Immature natural killer cell (primary cell): ENCODE measurements at regions not wholly inside any gene's neighbourhood (a gene's known extent, or its start where the extent isn't known, plus 50 kb on each side); places are given as distances from the start of the nearest gene placed in this dataset.
A peak's percentile ranks its signal among the peaks of the same experiment; 100 is the strongest.

Source experiments
- DNase-seq, 3 donors: peaks; one replicate each; pipeline ENCODE4 v3.0.0; 2022; ENCODE audit warnings: mixed read lengths in 1 of 3
- H3K27ac Mint-ChIP-seq, 6 donors: one replicate each; pipeline ENCODE4 v1.8.0; 2020; ENCODE audit warnings: mixed read lengths in 6 of 6, mild to moderate bottlenecking in 5 of 6, inconsistent platforms in 4 of 6, moderate library complexity in 3 of 6
- H3K27me3 Mint-ChIP-seq, 3 donors: one replicate each; pipeline ENCODE4 v1.8.0; 2020 to 2021; ENCODE audit warnings: low read depth in 3 of 3, mild to moderate bottlenecking in 3 of 3, mixed read lengths in 3 of 3, moderate library complexity in 3 of 3, inconsistent platforms in 1 of 3
- H3K36me3 Mint-ChIP-seq, 3 donors: one replicate each; pipeline ENCODE4 v1.8.0; 2020; ENCODE audit warnings: mixed read lengths in 3 of 3, inconsistent platforms in 2 of 3, mild to moderate bottlenecking in 2 of 3
- H3K4me1 Mint-ChIP-seq, 2 donors: one replicate each; pipeline ENCODE4 v1.8.0; 2020; ENCODE audit warnings: inconsistent platforms in 2 of 2, mild to moderate bottlenecking in 2 of 2, mixed read lengths in 2 of 2, moderate library complexity in 1 of 2
- H3K4me3 Mint-ChIP-seq, 5 donors: one replicate each; pipeline ENCODE4 v1.8.0; 2020; ENCODE audit warnings: mild to moderate bottlenecking in 5 of 5, mixed read lengths in 5 of 5, inconsistent platforms in 3 of 5, moderate library complexity in 3 of 5
- H3K9me3 Mint-ChIP-seq, 6 donors: one replicate each; pipeline ENCODE4 v1.8.0; 2020; ENCODE audit warnings: mild to moderate bottlenecking in 6 of 6, mixed read lengths in 6 of 6, inconsistent platforms in 4 of 6, moderate library complexity in 3 of 6

DNA sequence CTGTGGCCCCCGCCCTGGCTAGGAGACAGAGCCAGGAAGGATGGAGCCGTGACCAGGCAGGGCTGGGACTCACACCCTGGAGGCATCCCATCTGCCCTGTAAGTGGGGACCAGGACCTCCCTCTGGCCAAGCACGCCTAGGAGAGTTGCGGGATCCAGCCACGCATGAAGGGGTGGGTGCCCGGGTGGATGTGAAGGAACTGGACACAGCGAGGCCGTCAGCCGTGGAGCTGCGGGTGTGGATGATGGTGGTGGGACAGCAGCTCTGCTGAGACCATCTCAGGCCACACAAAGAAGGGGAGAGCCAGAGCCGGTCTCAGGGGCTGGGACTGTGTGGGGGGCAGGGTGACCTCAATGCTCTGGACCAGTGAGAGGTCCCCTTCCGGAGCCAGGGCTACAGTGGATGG is 746.4 kb downstream of the BRD1 start:
- H3K27ac Mint-ChIP-seq, result no peak overlapping the region
- peaks cover 0 to 3% (median 2%) of the 10 kb centered on the region in 3 donors for H3K27me3 Mint-ChIP-seq
- no peaks in the 10 kb centered on the region for H3K4me1 Mint-ChIP-seq
- no peaks in the 10 kb centered on the region for H3K9me3 Mint-ChIP-seq
- no peak for DNase-seq
- no peak overlapping the region for H3K4me3 Mint-ChIP-seq
- no peaks in the 10 kb centered on the region for H3K36me3 Mint-ChIP-seq

DNA sequence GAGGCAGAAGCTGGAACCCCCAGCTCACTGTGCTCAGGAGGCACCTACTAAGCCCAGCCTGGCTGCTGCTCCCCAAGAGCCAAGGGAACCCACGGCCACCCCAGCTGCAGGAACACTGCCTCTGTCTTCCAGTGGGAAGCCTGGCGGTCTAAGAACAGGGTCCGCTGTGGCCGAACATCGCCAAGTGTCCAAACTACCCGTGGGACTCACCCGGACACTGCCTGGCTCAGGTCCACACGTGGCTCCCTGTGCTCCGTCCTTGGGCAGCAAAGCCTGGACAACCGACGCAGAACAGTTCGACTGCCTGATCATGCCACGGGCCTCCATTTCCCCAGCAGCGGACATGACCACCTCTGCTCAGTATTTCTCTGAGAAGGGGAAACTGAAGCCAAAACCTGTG is 747.0 kb downstream of the BRD1 start:
- no peak overlapping the region for H3K27ac Mint-ChIP-seq
- no peak overlapping the region for H3K4me3 Mint-ChIP-seq
- H3K9me3 Mint-ChIP-seq, result no peaks in the 10 kb centered on the region
- peaks cover 0 to 3% (median 2%) of the 10 kb centered on the region in 3 donors for H3K27me3 Mint-ChIP-seq
- DNase-seq, result no peak
- no peaks in the 10 kb centered on the region for H3K4me1 Mint-ChIP-seq
- H3K36me3 Mint-ChIP-seq, result no peaks in the 10 kb centered on the region

DNA sequence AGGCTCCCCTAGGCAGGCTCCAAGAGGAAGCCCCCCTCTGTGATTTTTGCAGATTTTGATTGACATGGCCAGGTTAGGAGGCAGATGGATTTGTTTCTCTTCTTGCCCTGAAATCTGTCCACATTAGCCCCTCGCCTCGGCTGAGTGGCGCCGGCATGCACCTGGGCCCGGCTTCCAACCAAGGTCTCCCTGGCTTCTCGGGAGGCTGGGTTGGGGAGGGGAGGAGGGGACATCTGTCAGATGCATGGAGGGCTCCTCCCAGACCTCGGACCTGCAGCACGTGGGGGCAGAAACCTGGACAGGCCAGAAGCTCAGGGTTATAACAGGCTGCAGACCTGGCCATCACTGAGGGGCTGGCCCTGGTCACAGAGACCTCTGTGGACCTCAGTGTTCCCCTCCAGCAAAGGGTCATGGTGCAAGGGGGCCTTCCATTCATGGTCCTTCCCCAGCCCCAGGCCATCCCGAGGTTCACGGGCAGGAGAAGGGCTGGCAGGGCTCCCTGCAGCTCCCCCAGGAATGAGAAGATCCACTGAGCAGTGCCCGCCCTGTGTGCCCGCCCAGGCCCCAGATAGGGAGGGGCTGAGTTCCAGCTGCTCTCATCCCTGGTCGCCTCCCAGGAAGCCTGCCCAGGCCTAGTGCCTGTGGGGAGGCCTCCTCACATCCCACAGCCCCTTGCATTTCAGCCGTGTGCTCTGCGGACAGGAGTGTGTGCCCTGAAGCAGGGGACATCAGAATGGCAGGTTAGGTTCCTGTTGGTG is 747.8 kb downstream of the BRD1 start:
- Mint-ChIP-seq H3K4me3 (no peak overlapping the region), H3K9me3 (no peaks in the 10 kb centered on the region), H3K27me3 (peaks cover 0 to 3% (median 2%) of the 10 kb centered on the region in 3 donors), H3K36me3 (no peaks in the 10 kb centered on the region), H3K4me1 (no peaks in the 10 kb centered on the region), H3K27ac (peak overlapping the region in 1 of 6 donors; percentile 40)
- DNase-seq, result no peak

DNA sequence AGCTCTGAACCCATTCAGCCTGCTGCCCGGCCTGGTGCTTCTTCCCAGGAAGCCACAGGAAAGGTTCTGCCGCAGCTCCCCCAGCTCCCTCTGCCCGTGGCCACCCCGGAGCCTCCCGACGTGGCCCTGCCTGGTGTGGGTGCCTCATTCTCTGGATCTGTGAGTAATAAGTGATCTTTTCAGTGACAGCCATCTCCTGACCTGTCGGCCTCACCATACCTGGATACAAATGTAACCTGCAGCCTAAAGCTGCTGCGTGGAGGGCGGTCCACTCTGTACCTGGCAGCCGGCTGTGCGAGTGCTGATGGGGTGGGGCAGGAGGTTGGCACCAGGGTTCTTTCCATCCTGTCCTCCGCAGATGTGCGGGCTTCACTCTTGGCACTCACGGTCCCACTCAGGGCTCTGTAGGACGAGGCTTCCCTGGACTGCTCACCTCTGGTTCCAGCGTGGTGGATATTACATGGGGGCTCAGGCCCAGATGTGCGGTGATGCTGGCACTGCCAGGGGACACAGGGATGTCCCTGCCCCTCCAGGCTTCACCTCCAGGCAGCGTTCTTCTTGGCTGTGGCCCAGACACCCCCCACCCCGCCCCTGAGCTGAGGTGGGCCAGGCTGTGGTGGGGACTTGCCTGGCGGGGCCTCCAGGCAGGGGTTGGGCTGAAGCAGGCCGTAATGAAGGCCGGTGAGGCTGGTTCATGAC is 748.5 kb downstream of the BRD1 start:
- H3K27me3 Mint-ChIP-seq, result peaks cover 0 to 3% (median 2%) of the 10 kb centered on the region in 3 donors

DNA sequence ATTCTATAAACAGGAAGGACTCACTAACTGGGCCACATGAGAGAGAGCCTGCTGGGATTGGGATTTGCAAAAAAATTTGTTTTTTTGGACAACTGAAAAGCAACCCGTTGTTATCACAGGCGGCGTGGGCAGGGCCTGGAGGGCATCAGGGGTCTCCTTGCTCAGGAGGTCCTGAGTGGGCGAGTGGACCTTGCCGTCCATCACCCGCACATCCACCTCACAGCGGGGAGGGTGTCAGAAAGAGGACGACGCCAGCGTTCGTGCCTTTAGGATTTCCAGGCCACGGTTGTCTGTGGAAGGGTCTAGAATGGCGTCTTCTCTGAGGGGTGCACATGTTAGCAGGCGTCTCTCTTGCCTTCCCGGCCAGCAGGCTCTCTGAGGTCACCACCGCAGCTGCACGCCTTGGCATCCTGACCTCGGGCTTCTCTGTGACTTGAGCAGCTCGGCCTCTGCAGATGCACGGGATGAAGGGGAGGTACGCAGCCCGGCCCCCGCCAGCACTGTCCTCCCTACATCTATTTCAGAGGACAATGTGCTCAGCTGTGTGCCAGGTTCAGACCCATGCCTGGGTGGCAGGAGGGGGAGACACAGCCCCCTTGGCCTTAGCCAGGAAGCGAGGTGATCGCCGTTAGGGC is 749.5 kb downstream of the BRD1 start:
- H3K9me3 Mint-ChIP-seq, result no peaks in the 10 kb centered on the region
- no peak overlapping the region for H3K4me3 Mint-ChIP-seq
- DNase-seq, result no peak
- H3K4me1 Mint-ChIP-seq, result no peaks in the 10 kb centered on the region
- H3K27me3 Mint-ChIP-seq, result peaks cover 0 to 3% (median 0%) of the 10 kb centered on the region in 3 donors
- no peak overlapping the region for H3K27ac Mint-ChIP-seq
- H3K36me3 Mint-ChIP-seq, result no peaks in the 10 kb centered on the region

More for the DNA sequence above, 748.5 kb downstream of the BRD1 start:
- Mint-ChIP-seq H3K4me3 (no peak overlapping the region), H3K4me1 (no peaks in the 10 kb centered on the region), H3K36me3 (no peaks in the 10 kb centered on the region), H3K27ac (no peak overlapping the region), H3K9me3 (no peaks in the 10 kb centered on the region)
- no peak for DNase-seq

DNA sequence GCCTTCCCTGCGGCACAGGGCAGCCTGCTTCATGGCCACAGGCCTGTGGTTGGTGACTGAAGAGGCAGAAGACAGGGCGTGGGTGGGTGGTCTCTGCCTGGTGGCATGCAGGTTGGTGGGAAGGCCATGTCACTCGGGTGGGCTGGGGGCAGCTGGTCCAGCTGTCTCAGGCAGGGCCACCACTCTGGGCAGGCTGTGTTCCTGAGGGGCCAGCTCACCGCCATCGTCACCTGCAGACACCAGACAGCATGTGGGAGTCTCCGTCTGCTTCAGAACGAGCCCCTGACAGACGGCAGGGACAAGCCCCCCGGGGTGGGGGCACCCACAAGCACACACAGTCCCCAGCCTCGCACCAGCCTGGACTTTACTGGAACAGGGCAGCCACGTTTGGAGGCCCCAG is 750.1 kb downstream of the BRD1 start:
- H3K27me3 Mint-ChIP-seq, result peaks cover 0 to 3% (median 3%) of the 10 kb centered on the region in 3 donors
- no peak for DNase-seq
- H3K4me1 Mint-ChIP-seq, result no peaks in the 10 kb centered on the region
- H3K27ac Mint-ChIP-seq, result no peak overlapping the region
- H3K36me3 Mint-ChIP-seq, result no peaks in the 10 kb centered on the region
- no peaks in the 10 kb centered on the region for H3K9me3 Mint-ChIP-seq
- no peak overlapping the region for H3K4me3 Mint-ChIP-seq

DNA sequence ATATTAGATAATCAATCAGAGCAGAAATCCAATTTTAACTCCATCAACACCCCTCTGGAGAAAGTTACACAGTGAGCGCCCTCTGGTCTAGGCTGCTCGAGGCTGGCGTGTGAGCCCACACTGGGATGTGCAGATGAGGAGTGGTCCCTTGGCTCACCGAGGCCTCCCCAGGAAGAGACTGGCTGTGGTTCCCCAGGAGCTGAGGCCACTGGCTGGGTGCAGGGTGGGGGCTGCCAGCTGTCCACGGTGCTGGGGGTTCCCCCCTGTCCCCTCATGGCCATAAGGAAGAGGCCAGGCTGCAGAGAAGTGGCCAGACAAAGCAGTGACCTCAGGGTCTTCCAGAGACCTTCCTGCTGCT is 750.7 kb downstream of the BRD1 start:
- no peak overlapping the region for H3K27ac Mint-ChIP-seq
- no peaks in the 10 kb centered on the region for H3K36me3 Mint-ChIP-seq
- H3K4me3 Mint-ChIP-seq, result no peak overlapping the region
- no peaks in the 10 kb centered on the region for H3K9me3 Mint-ChIP-seq
- no peak for DNase-seq
- H3K27me3 Mint-ChIP-seq, result peaks cover 0 to 3% (median 2%) of the 10 kb centered on the region in 3 donors
- H3K4me1 Mint-ChIP-seq, result no peaks in the 10 kb centered on the region

DNA sequence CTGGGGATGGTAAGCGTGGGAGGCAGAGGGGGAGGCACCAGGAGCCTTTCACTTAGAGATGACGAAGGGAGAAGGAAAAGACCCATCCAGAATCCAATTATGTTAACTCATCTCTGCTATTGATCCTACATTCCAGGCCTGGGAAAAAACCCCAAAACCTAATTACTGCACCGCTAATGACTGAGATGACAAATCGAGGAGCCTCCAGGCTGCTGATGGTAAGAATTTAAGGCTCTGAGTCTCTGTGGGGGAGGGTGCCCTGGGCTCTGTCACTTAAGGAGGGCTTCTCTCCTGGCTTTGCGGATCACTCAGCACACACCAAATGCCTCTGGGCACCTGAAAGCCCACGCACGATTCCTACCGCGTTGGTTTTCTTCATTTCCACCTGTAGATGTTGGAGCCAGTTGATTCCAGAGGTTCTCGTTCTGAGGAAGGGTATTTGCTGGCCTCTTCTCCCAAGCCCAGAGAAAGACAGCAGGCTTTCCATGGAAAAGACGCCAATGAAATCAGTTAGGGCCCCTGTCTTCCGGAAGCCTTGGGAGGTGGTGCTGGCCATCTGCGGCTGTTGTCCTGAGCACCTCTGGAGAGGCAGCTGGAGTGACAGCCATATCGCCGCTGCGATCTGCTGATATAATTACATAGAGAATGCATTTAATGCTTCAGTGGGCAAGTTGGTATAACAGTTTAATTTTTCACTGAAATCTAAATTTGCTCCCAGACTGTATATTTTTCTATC is 751.2 kb downstream of the BRD1 start:
- H3K36me3 Mint-ChIP-seq, result no peaks in the 10 kb centered on the region
- no peaks in the 10 kb centered on the region for H3K9me3 Mint-ChIP-seq
- DNase-seq, result no peak
- H3K4me1 Mint-ChIP-seq, result no peaks in the 10 kb centered on the region
- H3K4me3 Mint-ChIP-seq, result no peak overlapping the region
- H3K27ac Mint-ChIP-seq, result no peak overlapping the region
- H3K27me3 Mint-ChIP-seq, result peaks cover 0 to 5% (median 3%) of the 10 kb centered on the region in 3 donors

DNA sequence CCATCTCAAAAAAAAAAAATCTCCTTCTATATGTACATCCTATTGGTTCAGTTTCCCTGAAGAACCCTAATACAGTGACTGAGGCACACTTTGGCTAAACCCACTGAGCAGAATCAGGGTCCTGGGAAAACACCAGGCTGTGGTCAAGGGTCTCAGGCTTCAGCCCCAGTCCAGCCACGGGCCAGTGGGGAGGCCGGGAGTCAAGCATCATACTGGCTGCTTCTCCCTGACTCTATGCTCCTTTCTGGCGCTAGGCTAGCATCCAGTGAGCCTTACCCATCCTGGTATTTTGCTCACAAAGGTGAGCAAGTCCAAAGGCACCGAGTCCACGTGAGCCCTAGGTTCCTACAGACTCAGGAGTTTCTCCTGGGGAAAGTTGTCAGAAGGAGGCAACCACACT is 752.5 kb downstream of the BRD1 start:
- no peak overlapping the region for H3K4me3 Mint-ChIP-seq
- no peaks in the 10 kb centered on the region for H3K4me1 Mint-ChIP-seq
- DNase-seq, result no peak
- H3K9me3 Mint-ChIP-seq, result no peaks in the 10 kb centered on the region
- H3K27me3 Mint-ChIP-seq, result peaks cover 0 to 5% (median 3%) of the 10 kb centered on the region in 3 donors
- H3K36me3 Mint-ChIP-seq, result no peaks in the 10 kb centered on the region
- no peak overlapping the region for H3K27ac Mint-ChIP-seq

DNA sequence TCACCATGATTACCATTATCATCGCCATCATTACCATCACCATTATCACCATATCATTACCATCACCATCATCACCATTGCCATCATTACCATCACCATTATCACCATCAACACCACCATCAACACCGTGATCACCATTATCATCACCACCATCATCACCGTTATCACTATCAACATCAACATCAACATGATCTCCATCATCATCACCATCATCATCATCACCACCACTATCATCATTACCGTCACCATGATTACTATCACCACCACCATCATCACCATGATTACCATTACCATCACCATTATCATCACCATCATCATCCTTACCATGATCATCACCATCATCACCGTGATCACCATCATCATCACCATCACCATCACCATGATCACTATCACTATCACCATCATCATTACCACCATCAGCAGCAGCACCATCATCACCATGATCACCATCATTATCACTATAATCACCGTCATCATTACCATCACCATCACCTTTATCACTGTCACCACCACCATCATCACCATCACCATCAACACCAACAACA is 753.7 kb downstream of the BRD1 start:
- DNase-seq, result no peak
- H3K36me3 Mint-ChIP-seq, result no peaks in the 10 kb centered on the region
- H3K27me3 Mint-ChIP-seq, result peaks cover 0 to 8% (median 3%) of the 10 kb centered on the region in 3 donors
- no peaks in the 10 kb centered on the region for H3K4me1 Mint-ChIP-seq
- no peak overlapping the region for H3K4me3 Mint-ChIP-seq
- no peaks in the 10 kb centered on the region for H3K9me3 Mint-ChIP-seq
- H3K27ac Mint-ChIP-seq, result no peak overlapping the region

DNA sequence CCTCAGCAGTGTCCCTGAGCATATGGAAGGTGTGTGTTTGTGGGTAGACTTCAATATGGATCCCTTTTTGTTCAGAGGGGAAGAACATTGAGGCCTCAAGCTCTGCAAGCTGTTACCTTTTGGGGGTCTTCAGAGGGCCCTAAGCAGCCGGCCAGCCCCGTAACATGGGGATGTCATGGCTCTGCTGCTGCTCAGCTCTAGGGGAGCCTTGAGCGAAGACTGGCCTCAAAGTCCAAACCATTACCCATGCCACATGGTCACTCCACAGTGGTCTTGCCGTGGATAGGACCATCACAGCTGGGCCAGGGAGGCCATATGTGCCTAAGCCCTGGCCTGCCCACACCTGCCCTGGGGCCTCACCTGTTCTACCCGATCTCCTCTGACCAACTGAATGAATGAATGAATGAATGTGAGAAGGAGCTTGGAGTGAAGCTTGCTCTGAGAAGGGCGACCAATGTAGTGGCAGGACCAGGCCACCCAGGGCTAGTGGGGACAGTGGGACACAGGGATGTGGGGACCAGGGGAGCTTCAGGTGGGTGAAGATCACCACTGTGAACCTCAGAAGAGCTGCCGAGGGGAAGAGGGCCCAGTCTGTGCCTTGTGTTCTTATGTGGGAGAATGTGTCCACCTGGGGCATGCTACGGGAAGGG is 754.6 kb downstream of the BRD1 start:
- H3K4me1 Mint-ChIP-seq, result no peaks in the 10 kb centered on the region
- H3K9me3 Mint-ChIP-seq, result no peaks in the 10 kb centered on the region
- H3K27ac Mint-ChIP-seq, result no peak overlapping the region
- peaks cover 0 to 8% (median 3%) of the 10 kb centered on the region in 3 donors for H3K27me3 Mint-ChIP-seq
- H3K36me3 Mint-ChIP-seq, result no peaks in the 10 kb centered on the region
- no peak overlapping the region for H3K4me3 Mint-ChIP-seq
- DNase-seq, result no peak

DNA sequence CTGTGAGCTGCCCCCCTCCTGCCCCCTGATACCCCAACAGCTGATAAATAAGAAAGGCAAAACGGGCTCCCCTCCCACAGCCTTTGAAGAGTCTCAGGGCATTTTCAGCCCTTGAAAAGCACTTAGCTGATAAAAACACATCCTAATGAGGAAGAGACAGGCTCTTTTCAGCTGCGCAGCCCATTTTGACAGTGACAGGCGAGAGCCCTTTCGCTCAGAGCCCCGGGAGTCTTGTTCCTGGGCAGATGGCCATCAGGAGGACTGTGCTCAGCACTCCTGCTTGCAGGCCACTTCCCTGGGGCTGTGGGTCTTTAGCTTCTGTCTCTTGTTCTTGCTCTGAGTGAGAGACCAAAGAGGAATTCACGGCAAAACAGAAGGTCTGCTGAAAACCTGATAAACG is 757.2 kb downstream of the BRD1 start:
- peaks cover 0 to 9% (median 7%) of the 10 kb centered on the region in 3 donors for H3K27me3 Mint-ChIP-seq
- no peak for DNase-seq
- H3K9me3 Mint-ChIP-seq, result no peaks in the 10 kb centered on the region
- no peaks in the 10 kb centered on the region for H3K4me1 Mint-ChIP-seq
- no peak overlapping the region for H3K4me3 Mint-ChIP-seq
- no peaks in the 10 kb centered on the region for H3K36me3 Mint-ChIP-seq
- no peak overlapping the region for H3K27ac Mint-ChIP-seq

DNA sequence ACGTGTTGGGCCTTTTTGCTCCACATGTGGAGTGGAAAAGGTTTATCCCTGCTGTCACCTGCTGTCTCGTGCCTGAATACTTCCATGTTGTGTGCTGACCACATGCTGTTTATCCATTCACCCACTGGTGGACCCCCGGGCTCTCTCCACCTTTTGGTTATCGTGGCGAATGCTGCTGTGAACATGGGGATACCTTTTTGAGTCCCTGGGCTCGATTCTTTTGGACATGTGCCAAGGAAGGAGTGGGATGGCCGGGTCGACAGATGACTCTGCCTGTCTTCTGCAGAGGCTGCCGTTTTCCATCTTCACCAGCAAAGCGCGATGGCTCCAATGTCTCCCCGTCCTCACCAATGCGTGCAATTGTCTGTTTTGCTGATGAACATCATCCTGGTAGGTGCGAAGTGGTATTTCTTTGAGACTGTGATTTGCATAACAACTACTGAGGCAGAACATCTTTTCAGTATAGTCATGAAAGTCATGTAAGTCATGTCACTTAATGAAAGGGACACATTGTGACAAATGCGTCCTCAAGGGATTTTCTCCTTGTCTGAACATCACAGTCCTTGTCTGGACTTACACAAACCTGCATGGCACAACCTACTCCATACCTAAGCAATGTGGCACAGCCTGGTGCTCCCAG is 758.7 kb downstream of the BRD1 start:
- Mint-ChIP-seq H3K4me3 (no peak overlapping the region), H3K9me3 (no peaks in the 10 kb centered on the region)

More for the DNA sequence above, 758.7 kb downstream of the BRD1 start:
- Mint-ChIP-seq H3K36me3 (no peaks in the 10 kb centered on the region), H3K27me3 (peaks cover 2 to 11% (median 7%) of the 10 kb centered on the region in 3 donors), H3K27ac (no peak overlapping the region), H3K4me1 (no peaks in the 10 kb centered on the region)
- DNase-seq, result no peak
